ENCODE measurements at regions not wholly inside any gene's neighbourhood (a gene's known extent, or its start where the extent isn't known, plus 50 kb on each side); places are given as distances from the start of the nearest gene placed in this dataset.

- no peak for ATAC-seq
- TF ChIP-seq ZNF70 (CRISPR knock-in tag; IDR thresholded peaks at IDR 0.05) (no peak), TSHZ2 (CRISPR knock-in tag; IDR thresholded peaks at IDR 0.05) (no peak), ESRRG (CRISPR knock-in tag; IDR thresholded peaks at IDR 0.05) (no peak), BACH2 (CRISPR knock-in tag; IDR thresholded peaks at IDR 0.05; ENCODE audit: borderline replicate concordance) (no peak), ZNF8 (CRISPR knock-in tag; IDR thresholded peaks at IDR 0.05) (no peak), SNAI2 (CRISPR knock-in tag; IDR thresholded peaks at IDR 0.05) (no peak), ZFP3 (CRISPR knock-in tag; IDR thresholded peaks at IDR 0.05) (no peak), CSRNP3 (CRISPR knock-in tag; IDR thresholded peaks at IDR 0.05) (no peak), RARB (CRISPR knock-in tag; IDR thresholded peaks at IDR 0.05) (no peak)
These were observed 661.6 kb downstream of the SI start for GRCh38 chr3:164416491-164417222.

GRCh38 chr3:164408326-164408725 is 670.0 kb downstream of the SI start:
- ATAC-seq: no peak
- TF ChIP-seq CSRNP3 (CRISPR knock-in tag; IDR thresholded peaks at IDR 0.05) (no peak), CREB5 (CRISPR knock-in tag; IDR thresholded peaks at IDR 0.05; ENCODE audit: low read depth) (no peak), PATZ1 (CRISPR knock-in tag; IDR thresholded peaks at IDR 0.05; ENCODE audit: borderline replicate concordance) (no peak), BACH2 (CRISPR knock-in tag; IDR thresholded peaks at IDR 0.05; ENCODE audit: borderline replicate concordance) (no peak), ZFP3 (CRISPR knock-in tag; IDR thresholded peaks at IDR 0.05) (no peak), ESRRG (CRISPR knock-in tag; IDR thresholded peaks at IDR 0.05) (no peak), ZC3H10 (CRISPR knock-in tag; IDR thresholded peaks at IDR 0.05) (no peak), PPARA (CRISPR knock-in tag; IDR thresholded peaks at IDR 0.05; ENCODE audit: borderline replicate concordance) (no peak), ZNF8 (CRISPR knock-in tag; IDR thresholded peaks at IDR 0.05) (no peak), ZNF565 (CRISPR knock-in tag; conservative IDR thresholded peaks at IDR 0.05; ENCODE audit: low read depth) (no peak), ISL1 (CRISPR knock-in tag; IDR thresholded peaks at IDR 0.05) (no peak), SNAI2 (CRISPR knock-in tag; IDR thresholded peaks at IDR 0.05) (no peak), GLIS3 (CRISPR knock-in tag; IDR thresholded peaks at IDR 0.05) (no peak), ZFP30 (CRISPR knock-in tag; IDR thresholded peaks at IDR 0.05) (no peak), RARB (CRISPR knock-in tag; IDR thresholded peaks at IDR 0.05) (no peak), CSDC2 (CRISPR knock-in tag; IDR thresholded peaks at IDR 0.05) (no peak), ARNTL (CRISPR knock-in tag; IDR thresholded peaks at IDR 0.05; ENCODE audit: borderline replicate concordance, low read depth) (no peak), OSR1 (CRISPR knock-in tag; IDR thresholded peaks at IDR 0.05) (no peak), TSHZ2 (CRISPR knock-in tag; IDR thresholded peaks at IDR 0.05) (no peak), TCF4 (CRISPR knock-in tag; IDR thresholded peaks at IDR 0.05; ENCODE audit: borderline replicate concordance) (no peak)
